Sciatic nerve (tissue), 2 donors: ENCODE measurements at regions not wholly inside any gene's neighbourhood (a gene's known extent, or its start where the extent isn't known, plus 50 kb on each side); places are given as distances from the start of the nearest gene placed in this dataset.

Experiments used
- ATAC-seq: fragments of 200-7000 bp; cut with Tn5 transposase; one replicate; pipeline ENCODE4 v1.9.1; 2020; ENCODE audit warnings: mild to moderate bottlenecking, moderate library complexity
- DNase-seq: peaks from one replicate; pipeline ENCODE4 v3.0.0-alpha.2; 2020; ENCODE audit warnings: low spot score
- intact Hi-C: fragments of 100-400 bp; cut with DNase I; formaldehyde crosslinking; loops from one replicate; pipeline ENCODE4 v1.14.2; 2022
- donor health status: DM: no; HTN: no; CAD: no.
- donor health status: DM: no; HTN: no; CAD: no.

GRCh38 chr4:111178231-111178630 lies 555.4 kb upstream of the PITX2 start:
- DNase-seq (no peak), ATAC-seq (no peak)
- intact Hi-C loops = no loop called here

DNA sequence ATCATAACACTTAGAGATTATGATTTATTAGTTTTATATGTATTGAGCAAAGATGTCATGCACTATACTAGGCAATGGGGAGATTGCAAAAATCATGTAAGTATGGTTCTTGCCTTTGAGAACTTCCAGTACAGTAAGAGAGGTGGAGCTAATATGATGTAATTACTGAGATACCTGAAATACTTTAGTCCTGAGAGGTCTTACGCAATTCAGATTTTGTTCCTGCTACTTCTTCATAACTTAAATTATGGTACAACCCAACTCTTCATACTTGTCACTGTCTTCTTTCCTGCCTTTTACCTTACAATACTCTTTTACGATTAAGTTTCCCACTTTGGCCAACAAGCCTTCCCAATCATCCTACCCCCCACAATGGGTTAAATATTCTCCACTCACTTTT lies 564.2 kb upstream of the PITX2 start:
- intact Hi-C loops = no loop called here
- DNase-seq = no peak
- no peak for ATAC-seq

GRCh38 chr4:111198446-111198845 lies 575.6 kb upstream of the PITX2 start:
- no peak for ATAC-seq
- intact Hi-C loops = no loop called here
- DNase-seq = no peak

DNA sequence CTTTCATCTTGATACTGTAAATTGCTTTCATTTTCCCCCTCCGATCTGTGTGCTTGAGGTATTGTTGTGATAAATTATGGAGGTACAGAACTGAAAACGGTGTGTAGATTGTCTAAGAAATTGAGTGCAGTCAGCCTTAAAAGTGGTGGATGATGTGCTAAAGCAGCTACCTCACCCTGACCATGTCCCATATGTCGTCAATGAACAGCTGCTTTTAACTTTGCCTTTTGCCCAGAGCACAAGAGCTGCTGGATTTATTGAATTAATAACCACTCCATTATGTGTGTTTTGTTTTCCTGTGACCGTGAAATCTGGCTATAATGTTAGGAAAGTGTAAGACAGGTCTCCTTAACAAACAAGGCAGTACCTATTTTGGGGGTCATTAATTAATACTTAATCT lies 581.9 kb upstream of the PITX2 start:
- ATAC-seq = no peak
- intact Hi-C loops = no loop called here
- no peak for DNase-seq

DNA sequence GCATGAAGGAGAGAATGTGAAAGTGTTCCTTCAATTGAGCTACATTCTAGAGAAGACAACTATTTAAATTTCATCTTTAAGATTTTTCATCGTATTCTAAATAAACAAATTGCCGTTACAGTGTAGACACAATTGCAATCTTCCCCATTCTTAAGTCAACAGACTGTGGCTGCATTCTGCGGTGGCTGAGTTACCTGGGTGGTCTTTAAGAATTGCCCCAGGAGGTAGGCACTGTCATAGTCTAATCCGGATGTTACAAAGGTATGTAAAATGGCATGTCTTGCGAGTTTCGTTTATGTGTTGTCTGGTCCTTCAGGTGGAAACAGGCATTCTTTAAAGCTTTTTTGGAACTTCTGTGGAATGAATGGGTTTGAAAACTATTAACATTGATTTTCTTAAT lies 586.1 kb upstream of the PITX2 start:
- ATAC-seq (no peak), DNase-seq (no peak)
- intact Hi-C loops = no loop called here

DNA sequence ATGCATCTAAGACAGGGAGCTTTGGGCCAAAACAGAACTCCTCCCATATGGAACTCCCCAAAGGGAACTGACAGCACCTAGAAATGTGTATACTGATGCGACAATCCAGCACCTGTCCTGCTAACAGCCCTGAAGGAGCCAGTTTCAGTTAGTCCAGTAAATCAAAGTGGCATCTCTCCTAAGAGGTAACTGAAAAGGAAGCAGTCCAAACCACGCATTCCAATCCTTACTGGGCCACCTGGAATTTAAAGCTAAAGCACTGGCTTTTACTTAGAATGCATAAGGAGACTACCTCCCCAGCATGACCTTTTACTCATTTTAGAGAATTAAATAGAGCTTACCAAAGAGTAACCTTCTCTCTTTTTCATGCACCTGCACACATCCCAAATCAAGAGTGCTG lies 586.8 kb upstream of the PITX2 start:
- intact Hi-C loops = no loop called here
- DNase-seq (no peak), ATAC-seq (no peak)

DNA sequence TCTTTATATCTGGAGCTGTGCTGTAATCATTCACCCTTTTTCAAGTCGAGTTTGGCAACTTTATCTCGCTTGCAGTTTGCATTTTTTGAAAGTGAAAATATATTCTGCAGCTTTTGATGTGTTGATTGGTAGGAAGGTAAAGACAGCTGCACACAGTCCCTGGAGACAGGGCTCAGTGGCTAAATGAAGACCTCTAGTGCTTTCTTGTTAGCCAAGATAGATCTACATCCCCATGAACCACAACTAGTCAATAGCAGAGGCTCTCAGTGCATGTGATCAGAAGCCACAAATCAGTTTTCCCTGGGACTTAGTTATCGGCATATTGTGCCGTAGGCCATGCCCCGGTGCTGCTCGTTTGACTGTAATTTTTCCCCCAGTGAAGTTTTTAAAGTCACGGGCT lies 587.7 kb upstream of the PITX2 start:
- intact Hi-C loops = no loop called here
- DNase-seq = no peak
- ATAC-seq = no peak

- intact Hi-C loops = no loop called here
- DNase-seq = no peak
- no peak for ATAC-seq
Observed at GRCh38 chr4:111213531-111213930, 590.7 kb upstream of the PITX2 start.

DNA sequence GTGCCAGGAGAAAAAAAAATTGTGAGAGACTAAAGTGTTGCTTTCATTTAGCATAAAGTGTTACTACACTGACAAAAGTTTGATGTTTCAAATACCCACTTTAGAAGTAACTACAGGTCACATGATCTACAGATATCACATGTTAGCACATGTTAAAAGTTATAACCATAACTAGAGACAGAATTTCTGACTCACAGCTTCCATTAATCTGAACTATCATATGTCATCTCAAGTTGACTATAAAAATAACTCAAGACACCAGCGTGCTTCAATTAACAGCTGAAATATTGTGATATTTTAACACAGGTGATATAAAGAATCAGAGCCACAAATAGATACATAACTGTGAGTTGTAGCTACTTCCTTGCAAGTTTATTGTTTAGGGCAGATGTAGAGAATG lies 591.5 kb upstream of the PITX2 start:
- ATAC-seq = no peak
- intact Hi-C loops = no loop called here

DNA sequence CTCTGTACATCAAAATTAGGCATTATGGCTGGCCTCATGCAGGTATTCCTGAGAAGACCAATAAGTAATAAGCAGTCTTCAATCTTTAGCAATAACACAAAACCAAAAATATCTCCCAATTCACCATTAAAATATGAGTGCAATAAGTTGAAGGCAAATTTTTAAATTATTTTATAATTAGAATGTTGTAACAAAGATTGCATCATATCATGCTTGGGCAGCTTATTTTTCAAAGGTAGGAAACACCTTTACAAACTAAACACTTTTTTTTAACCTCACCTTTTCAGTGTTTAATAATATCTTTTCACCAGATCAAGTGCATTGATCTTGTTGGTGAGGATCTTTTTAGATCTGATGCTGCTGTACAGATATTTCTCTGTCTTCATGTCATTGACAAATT lies 592.9 kb upstream of the PITX2 start:
- intact Hi-C loops = no loop called here
- no peak for ATAC-seq
- DNase-seq = no peak

More for the DNA sequence above, 591.5 kb upstream of the PITX2 start:
- DNase-seq = no peak

GRCh38 chr4:111216791-111217190 lies 593.9 kb upstream of the PITX2 start:
- DNase-seq (no peak), ATAC-seq (no peak)
- intact Hi-C loops = no loop called here

GRCh38 chr4:111221371-111221770 lies 598.5 kb upstream of the PITX2 start:
- no peak for DNase-seq
- no peak for ATAC-seq
- intact Hi-C loops = no loop called here

GRCh38 chr4:111228396-111228795 lies 605.5 kb upstream of the PITX2 start:
- DNase-seq (no peak), ATAC-seq (no peak)
- intact Hi-C loops = no loop called here

DNA sequence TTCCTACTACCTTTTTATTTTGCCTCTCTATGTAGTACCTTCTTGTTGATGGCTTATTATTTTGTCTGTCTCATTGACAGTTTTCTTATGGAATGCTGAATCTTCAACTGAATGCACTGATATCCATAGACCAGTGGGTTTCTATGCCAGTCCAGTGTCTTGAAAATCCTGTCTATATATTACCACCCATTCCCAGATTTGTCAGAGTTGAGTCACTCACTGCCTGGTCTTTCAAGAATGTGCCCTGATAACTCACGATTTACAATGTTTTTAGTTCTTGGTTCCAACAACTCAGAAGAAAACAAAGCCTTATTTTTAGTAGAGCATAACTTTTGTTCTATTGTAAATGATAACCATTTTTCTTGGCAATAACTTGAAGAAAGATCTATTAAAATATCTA lies 606.0 kb upstream of the PITX2 start:
- intact Hi-C loops = no loop called here
- ATAC-seq (no peak), DNase-seq (no peak)

DNA sequence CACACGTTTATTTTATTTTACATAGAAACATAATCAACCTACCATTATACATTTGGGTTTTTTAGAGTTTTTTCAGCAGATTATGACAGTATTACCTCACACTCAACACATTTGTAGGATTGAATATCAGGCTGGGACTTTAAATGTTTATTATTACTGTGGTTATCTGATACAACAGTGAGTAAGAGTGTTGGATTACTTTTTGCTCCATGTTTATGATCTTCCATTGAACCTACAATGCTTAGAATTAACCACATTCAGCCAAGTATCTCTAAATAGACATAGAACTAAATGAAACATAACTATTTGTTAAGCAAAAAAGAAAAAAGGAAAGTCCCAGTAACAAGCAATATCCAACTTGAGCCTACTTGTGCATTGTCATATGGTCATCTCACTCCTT lies 607.4 kb upstream of the PITX2 start:
- no peak for ATAC-seq
- intact Hi-C loops = no loop called here
- DNase-seq = no peak

DNA sequence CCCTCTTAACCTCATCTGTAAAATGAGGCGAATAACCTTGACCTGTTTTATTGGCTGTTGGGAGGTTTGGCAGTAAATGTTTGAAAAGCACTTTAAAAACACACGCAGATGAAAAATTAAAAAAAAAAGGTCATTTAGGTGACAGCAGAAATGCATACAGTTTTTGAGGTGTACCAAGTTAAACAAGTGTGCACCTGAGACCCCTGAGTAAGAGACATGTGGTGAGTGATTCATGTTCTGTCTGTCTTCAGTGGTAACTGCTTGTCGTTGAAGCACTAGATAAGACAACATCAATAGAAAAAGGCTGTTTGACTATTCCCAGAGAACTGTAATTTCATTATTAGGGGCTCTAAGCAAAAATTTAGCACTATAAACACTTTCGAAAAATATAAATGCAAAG lies 608.4 kb upstream of the PITX2 start:
- intact Hi-C loops = no loop called here
- no peak for ATAC-seq
- DNase-seq = no peak

DNA sequence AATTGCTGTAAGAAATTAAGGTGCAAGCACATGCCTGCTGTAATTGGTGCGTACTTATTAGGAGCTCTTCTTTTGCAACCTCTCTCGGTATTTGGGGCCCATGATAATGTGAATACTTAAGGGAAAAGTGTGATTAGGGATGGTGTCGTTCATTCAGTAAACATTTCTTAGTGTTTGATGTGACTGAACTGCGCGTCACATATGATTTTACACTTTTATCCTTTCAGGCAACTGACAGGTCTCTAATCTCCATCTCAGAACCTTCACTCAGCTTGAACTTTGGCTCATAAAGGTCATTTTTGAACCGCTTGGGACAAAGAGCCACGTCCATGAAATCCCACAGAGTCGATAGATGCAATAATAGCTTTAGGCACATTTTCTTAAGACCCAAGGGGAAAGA lies 612.1 kb upstream of the PITX2 start:
- no peak for ATAC-seq
- intact Hi-C loops = no loop called here
- DNase-seq = no peak

DNA sequence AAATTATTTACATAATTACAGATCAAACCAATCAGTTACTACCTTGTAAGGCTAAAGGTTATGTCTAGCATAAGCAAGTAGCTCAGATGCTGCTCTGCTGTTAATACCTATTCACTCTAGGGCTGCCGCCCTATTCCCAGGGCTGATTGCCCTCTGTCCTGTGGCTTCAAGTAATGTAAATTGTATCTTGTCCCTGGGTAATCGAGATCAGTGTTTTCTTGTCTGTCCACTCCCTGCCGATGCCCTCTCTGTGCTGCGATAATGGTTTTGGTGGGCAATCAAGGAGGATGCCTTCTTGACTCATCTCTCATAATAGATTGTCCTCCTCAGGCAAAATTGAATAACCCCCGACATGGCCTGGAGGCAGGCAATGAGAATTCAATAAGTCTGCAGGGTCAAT lies 641.0 kb upstream of the PITX2 start:
- intact Hi-C loops = no loop called here
- ATAC-seq (no peak), DNase-seq (no peak)

DNA sequence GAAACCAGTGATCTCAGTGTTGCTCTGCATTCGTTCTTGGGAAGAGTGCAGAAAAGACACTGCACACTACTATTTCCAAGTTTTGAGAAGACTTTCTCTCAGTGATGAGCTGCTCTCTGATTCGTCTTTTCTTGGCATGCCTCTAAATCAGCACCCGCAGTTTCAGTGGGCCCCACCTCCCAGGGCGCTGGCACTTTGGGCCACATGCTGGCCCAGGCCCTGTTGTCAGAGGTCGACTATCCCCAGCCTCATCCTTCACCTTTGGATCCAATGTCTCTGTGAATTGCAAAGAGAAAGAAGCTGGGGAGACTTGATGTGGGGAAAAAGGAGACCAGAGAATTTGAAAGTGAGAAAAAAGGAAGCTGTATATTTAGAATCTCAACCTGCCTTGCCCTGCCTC lies 644.1 kb upstream of the PITX2 start:
- ATAC-seq (no peak), DNase-seq (no peak)
- intact Hi-C loops = no loop called here

DNA sequence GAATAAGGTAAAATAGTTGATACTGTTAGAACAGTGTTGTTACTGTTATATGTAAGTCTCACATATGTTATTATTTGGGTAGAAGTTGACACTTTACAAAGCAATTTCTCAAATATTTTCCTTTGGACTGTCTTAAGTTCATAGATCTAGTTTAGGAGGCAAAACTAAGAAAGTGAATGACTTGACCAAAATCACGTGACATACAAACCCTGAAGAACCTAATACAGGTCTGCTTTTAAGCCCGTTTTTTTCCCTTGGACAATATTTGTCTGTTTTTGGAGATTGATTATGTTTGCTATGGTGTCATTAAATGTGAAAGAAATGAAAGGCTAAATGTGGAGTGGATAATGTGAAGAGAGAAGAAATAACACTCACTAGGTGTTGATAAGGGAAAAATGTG lies 644.9 kb upstream of the PITX2 start:
- no peak for ATAC-seq
- DNase-seq = no peak
- intact Hi-C loops = no loop called here

DNA sequence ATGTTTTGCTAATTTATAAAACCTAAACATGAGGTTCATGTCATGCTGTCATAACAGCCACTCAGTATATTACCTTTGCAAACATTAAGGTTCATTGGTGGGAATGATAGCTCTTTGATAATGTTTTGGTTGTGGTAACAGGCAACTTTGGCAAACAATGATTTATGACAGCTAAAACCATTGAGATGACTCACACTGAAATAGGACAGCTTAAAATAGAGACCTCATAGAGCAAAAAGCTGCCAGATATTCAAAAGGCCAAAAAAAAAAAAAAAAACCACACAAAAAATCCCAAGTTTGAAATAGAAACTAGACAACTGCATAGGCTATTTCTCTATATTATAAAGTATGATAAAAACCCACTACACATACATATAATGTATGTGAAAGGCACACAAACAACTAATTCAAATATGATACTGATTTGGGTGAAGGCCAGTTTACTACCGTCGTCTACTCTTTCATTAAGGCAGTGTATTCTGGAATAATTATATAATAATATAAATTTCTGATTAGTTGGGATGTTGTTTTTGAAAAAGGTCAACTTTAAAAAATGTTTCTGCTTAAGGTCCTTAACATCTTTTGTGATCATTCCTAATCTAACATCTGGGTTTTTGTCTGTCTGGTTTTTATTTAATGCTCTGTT lies 646.0 kb upstream of the PITX2 start:
- no peak for ATAC-seq
- intact Hi-C loops = no loop called here
- no peak for DNase-seq

DNA sequence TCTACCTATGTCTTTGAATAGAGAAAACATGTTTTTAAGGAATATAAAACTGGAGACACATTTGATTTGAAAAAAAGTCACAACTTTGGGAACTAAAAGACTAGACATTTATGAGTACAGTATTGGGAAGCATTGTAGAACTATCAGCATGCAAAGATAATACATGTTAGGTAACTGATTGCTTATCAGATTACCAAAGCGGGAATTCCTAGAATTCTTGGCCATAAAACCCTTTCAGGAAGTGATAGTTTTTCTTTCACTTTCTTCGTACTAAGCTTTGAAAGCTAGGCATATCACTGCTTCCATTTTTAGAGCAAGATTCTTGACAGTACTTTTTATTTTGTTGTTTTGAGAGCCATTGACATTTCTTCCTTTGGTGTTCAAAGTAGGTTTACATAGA lies 646.6 kb upstream of the PITX2 start:
- intact Hi-C loops = no loop called here
- ATAC-seq (no peak), DNase-seq (no peak)
